A549 (cell line): ENCODE measurements at regions not wholly inside any gene's neighbourhood (a gene's known extent, or its start where the extent isn't known, plus 50 kb on each side); places are given as distances from the start of the nearest gene placed in this dataset.

Experiments
- ATAC-seq, 2 experiments: fragments of 200-7000 bp in 1 of 2; fragments of >200 bp in 1 of 2; cut with Nextera tagmentation in 1 of 2; cut with Tn5 transposase in 1 of 2; 3 replicates each; pipeline versions ENCODE4 v1.8.0 to v1.9.1; 2018 to 2020; ENCODE audit warnings: mild to moderate bottlenecking in 1 of 2, moderate library complexity in 1 of 2
- CTCF ChIA-PET: fragments of 300-600 bp; sonication (Branson Sonifier 250); formaldehyde crosslinking; extraction: SDS; loops from one replicate; lab custom pipeline; 2021; ENCODE audit warnings: antibody characterized with exemption, inconsistent platforms; lab: Yijun Ruan, JAX
- POLR2A ChIA-PET: fragments of 350-600 bp; formaldehyde crosslinking; extraction: SDS; loops from one replicate; lab custom pipeline; 2021; ENCODE audit warnings: antibody characterized with exemption, inconsistent platforms; lab: Yijun Ruan, JAX
- DNase-seq, 2 experiments: peaks; one replicate each; pipeline versions ENCODE4 v3.0.0 to v3.0.0-alpha.2; 2011 to 2016; ENCODE audit warnings: low read depth in 1 of 2, low spot score in 1 of 2
- FAIRE-seq: peaks from 2 replicates; lab custom pipeline; 2011; peaks lifted over from hg19 to GRCh38; lab: Jason Lieb, UNC
- H3K27ac ChIP-seq, 2 experiments: fragments of >200 bp; sonication (Bioruptor Twin); formaldehyde crosslinking; 3 replicates each; pipeline ENCODE4 v1.5.1; 2016 to 2017
- H3K4me1 ChIP-seq: fragments of >200 bp; sonication (Bioruptor Twin); formaldehyde crosslinking; 3 replicates; pipeline ENCODE4 v1.6.1; 2016
- H3K4me2 ChIP-seq: fragments of >200 bp; sonication (Bioruptor Twin); formaldehyde crosslinking; 3 replicates; pipeline ENCODE4 v1.6.1; 2016
- H3K4me3 ChIP-seq: fragments of >200 bp; sonication (Bioruptor Twin); formaldehyde crosslinking; 3 replicates; pipeline ENCODE4 v1.5.1; 2016
- H3K9me3 ChIP-seq: fragments of >200 bp; sonication (Bioruptor Twin); formaldehyde crosslinking; 3 replicates; pipeline ENCODE4 v1.6.1; 2016
- BHLHE40 ChIP-seq: IDR thresholded peaks from 2 replicates; pipeline ENCODE4 v1.6.1; 2012; ENCODE audit warnings: low read depth, low read length, inconsistent platforms
- CBX2 ChIP-seq: fragments of 200-600 bp; sonication (generic); IDR thresholded peaks from 2 replicates; pipeline ENCODE4 v1.6.1; 2016; ENCODE audit warnings: low read depth, mild to moderate bottlenecking, borderline replicate concordance
- CBX8 ChIP-seq: fragments of 200-600 bp; sonication (generic); IDR thresholded peaks from 2 replicates; pipeline ENCODE4 v1.6.1; 2016
- CHD4 ChIP-seq: fragments of 200-600 bp; sonication (generic); IDR thresholded peaks from 2 replicates; pipeline ENCODE4 v1.6.1; 2016; ENCODE audit warnings: antibody characterized with exemption, mild to moderate bottlenecking, borderline replicate concordance
- EHF ChIP-seq: fragments of 250-450 bp; sonication (Bioruptor Pico); IDR thresholded peaks from 2 replicates; pipeline ENCODE4 v1.5.0; 2020; ENCODE audit warnings: mild to moderate bottlenecking
- EP300 ChIP-seq, 2 experiments: fragments of >200 bp; sonication (Bioruptor Twin); formaldehyde crosslinking; IDR thresholded peaks; 2 replicates in 1 of 2; 3 replicates in 1 of 2; pipeline ENCODE4 v1.6.1; 2016 to 2017
- FOSB ChIP-seq: fragments of 250-450 bp; sonication (Bioruptor Pico); IDR thresholded peaks from 2 replicates; pipeline ENCODE4 v1.5.0; 2020; ENCODE audit warnings: mild to moderate bottlenecking, moderate library complexity
- FOSL2 ChIP-seq, 2 experiments: fragments of 450-650 bp in 1 of 2; fragments of >200 bp in 1 of 2; sonication (Bioruptor Twin) in 1 of 2; formaldehyde crosslinking; IDR thresholded peaks; 2 replicates each; pipeline versions ENCODE4 v1.5.0 to v1.6.1; 2016 to 2020; ENCODE audit warnings: mild to moderate bottlenecking in 1 of 2, moderate library complexity in 1 of 2
- FOXS1 ChIP-seq: fragments of 250-450 bp; sonication (Bioruptor Pico); IDR thresholded peaks from 2 replicates; pipeline ENCODE4 v1.5.0; 2020; ENCODE audit warnings: mild to moderate bottlenecking, moderate library complexity
- GATA3 ChIP-seq: IDR thresholded peaks from 2 replicates; pipeline ENCODE4 v1.6.1; 2012; ENCODE audit warnings: borderline replicate concordance
- HOXB5 ChIP-seq: fragments of 250-450 bp; sonication (Bioruptor Pico); IDR thresholded peaks from 2 replicates; pipeline ENCODE4 v1.5.0; 2020; ENCODE audit warnings: mild to moderate bottlenecking, moderate library complexity
- JUN ChIP-seq, 2 experiments: fragments of >200 bp; sonication (Bioruptor Twin); formaldehyde crosslinking; IDR thresholded peaks; 2 replicates in 1 of 2; 3 replicates in 1 of 2; pipeline ENCODE4 v1.6.1; 2016 to 2017
- KDM1A ChIP-seq: fragments of 200-600 bp; sonication (generic); IDR thresholded peaks from 2 replicates; pipeline ENCODE4 v1.6.1; 2016; ENCODE audit warnings: low read depth, mild to moderate bottlenecking
- KDM5A ChIP-seq: fragments of 200-600 bp; sonication (generic); IDR thresholded peaks from 2 replicates; pipeline ENCODE4 v1.6.1; 2016; ENCODE audit warnings: antibody characterized with exemption, mild to moderate bottlenecking
- NPAS2 ChIP-seq: fragments of 250-450 bp; sonication (Bioruptor Pico); IDR thresholded peaks from 2 replicates; pipeline ENCODE4 v1.8.0; 2022; ENCODE audit warnings: mild to moderate bottlenecking, moderate library complexity, borderline replicate concordance
- POLR2A ChIP-seq: IDR thresholded peaks from 2 replicates; pipeline ENCODE4 v1.6.1; 2012; ENCODE audit warnings: mild to moderate bottlenecking, low read length
- POLR2AphosphoS2 ChIP-seq: conservative IDR thresholded peaks from 2 replicates; pipeline ENCODE4 v1.6.1; 2012; ENCODE audit warnings: low read length, improper control_type of control experiment, inconsistent platforms
- RARB ChIP-seq: fragments of 250-450 bp; sonication (Bioruptor Pico); IDR thresholded peaks from 2 replicates; pipeline ENCODE4 v1.8.0; 2021; ENCODE audit warnings: mild to moderate bottlenecking, moderate library complexity
- SREBF2 ChIP-seq: fragments of 450-650 bp; IDR thresholded peaks from 2 replicates; pipeline ENCODE4 v1.6.1; 2014; ENCODE audit warnings: mild to moderate bottlenecking, moderate library complexity
- TFCP2L1 ChIP-seq: fragments of 250-450 bp; sonication (Bioruptor Pico); IDR thresholded peaks from 2 replicates; pipeline ENCODE4 v1.5.0; 2021; ENCODE audit warnings: mild to moderate bottlenecking
- TP53 ChIP-seq: fragments of 250-450 bp; sonication (Bioruptor Pico); IDR thresholded peaks from 2 replicates; pipeline ENCODE4 v1.5.0; 2021; ENCODE audit warnings: mild to moderate bottlenecking, moderate library complexity
- ZC3H11A ChIP-seq: fragments of 450-650 bp; IDR thresholded peaks from 2 replicates; pipeline ENCODE4 v1.6.1; 2014; ENCODE audit warnings: antibody characterized with exemption, mild to moderate bottlenecking
- ZFP36 ChIP-seq: fragments of 450-650 bp; IDR thresholded peaks from 2 replicates; pipeline ENCODE4 v1.6.1; 2014; ENCODE audit warnings: borderline replicate concordance; ENCODE audit not compliant: partially characterized antibody
- WGBS: methylation state at CpG from one replicate; pipeline ENCODE4 v1.1.6; 2017; ENCODE audit errors: missing lambda C conversion rate; 5-methylcytosine and 5-hydroxymethylcytosine counted together
- TF ChIP-seq, protein P1 (sequence below): fragments of >200 bp; sonication (Bioruptor Twin); formaldehyde crosslinking; IDR thresholded peaks from 2 replicates; pipeline ENCODE4 v1.6.1; 2016
- TF ChIP-seq, protein P2 (sequence below): IDR thresholded peaks from 2 replicates; pipeline ENCODE4 v1.6.1; 2012; ENCODE audit warnings: low read depth, borderline replicate concordance
- TF ChIP-seq, protein P3 (sequence below): fragments of >200 bp; sonication (Bioruptor Twin); formaldehyde crosslinking; IDR thresholded peaks from 3 replicates; pipeline ENCODE4 v1.5.1; 2016
- TF ChIP-seq, protein P4 (sequence below): fragments of 250-450 bp; sonication (Bioruptor Pico); IDR thresholded peaks from 2 replicates; pipeline ENCODE4 v1.5.0; 2020; ENCODE audit warnings: low read depth, mild to moderate bottlenecking, moderate library complexity
- TF ChIP-seq, protein P5 (sequence below): fragments of >200 bp; sonication (Bioruptor Twin); formaldehyde crosslinking; IDR thresholded peaks from 3 replicates; pipeline ENCODE4 v1.6.1; 2016
- TF ChIP-seq, protein P6 (sequence below): fragments of 150-350 bp; IDR thresholded peaks from 2 replicates; pipeline ENCODE4 v1.6.1; 2014; ENCODE audit warnings: low read depth, mild to moderate bottlenecking, low read length
- TF ChIP-seq, protein P7 (sequence below): fragments of 200-600 bp; sonication (generic); IDR thresholded peaks from 2 replicates; pipeline ENCODE4 v1.6.1; 2016; ENCODE audit warnings: antibody characterized with exemption, mild to moderate bottlenecking, moderate library complexity

DNA sequence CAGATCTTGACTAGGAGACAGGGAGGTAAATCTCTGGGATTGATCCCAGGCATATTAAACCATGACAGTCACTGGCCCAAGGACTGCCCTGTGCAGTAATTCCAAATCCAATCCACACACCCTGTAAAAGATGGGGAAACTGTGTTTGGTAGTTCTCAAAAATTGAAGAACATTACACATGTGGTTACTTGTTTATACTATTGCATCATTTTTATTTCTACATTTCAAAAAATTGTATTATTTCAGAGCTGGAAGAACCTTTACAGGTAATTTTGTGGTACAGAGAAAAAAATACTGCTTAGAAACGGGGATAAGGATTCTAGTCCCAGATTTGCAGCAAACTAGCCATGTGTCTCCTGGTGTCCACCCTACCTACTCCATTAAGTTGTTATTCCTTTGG is 400.5 kb downstream of the LRIG3 start:
- no peak overlapping the region for H3K4me3 ChIP-seq
- H3K9me3 ChIP-seq = peaks cover 24% of the 10 kb centered on the region
- POLR2A ChIA-PET = no interaction called here
- H3K4me1 ChIP-seq = peaks cover 4% of the 10 kb centered on the region; the same call in 1 of the 3 replicates
- DNase-seq (no peak), FAIRE-seq (no peak), ATAC-seq (no peak)
- CTCF ChIA-PET = no interaction called here
- no peak overlapping the region for H3K27ac ChIP-seq
- TF ChIP-seq FOSB = no peak
- TF ChIP-seq SREBF2 = no peak
- TF ChIP-seq POLR2A = no peak
- TF ChIP-seq EHF = no peak
- TF ChIP-seq ZFP36 = no peak
- TF ChIP-seq KDM1A = no peak
- TF ChIP-seq, protein P1, sequence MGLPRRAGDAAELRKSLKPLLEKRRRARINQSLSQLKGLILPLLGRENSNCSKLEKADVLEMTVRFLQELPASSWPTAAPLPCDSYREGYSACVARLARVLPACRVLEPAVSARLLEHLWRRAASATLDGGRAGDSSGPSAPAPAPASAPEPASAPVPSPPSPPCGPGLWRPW = no peak
- TF ChIP-seq TP53 = no peak
- no peak for TF ChIP-seq BHLHE40
- TF ChIP-seq JUN (IDR thresholded peaks at IDR 0.05) = no peak
- TF ChIP-seq RARB = no peak
- no peak for TF ChIP-seq KDM5A
- no peak for TF ChIP-seq TFCP2L1 (CRISPR knock-in tag)
- TF ChIP-seq GATA3 = no peak
- TF ChIP-seq, protein P2, sequence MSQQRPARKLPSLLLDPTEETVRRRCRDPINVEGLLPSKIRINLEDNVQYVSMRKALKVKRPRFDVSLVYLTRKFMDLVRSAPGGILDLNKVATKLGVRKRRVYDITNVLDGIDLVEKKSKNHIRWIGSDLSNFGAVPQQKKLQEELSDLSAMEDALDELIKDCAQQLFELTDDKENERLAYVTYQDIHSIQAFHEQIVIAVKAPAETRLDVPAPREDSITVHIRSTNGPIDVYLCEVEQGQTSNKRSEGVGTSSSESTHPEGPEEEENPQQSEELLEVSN = no peak
- no peak for TF ChIP-seq NPAS2
- no peak for TF ChIP-seq FOSL2 (IDR thresholded peaks at IDR 0.05)
- TF ChIP-seq FOSL2 (CRISPR knock-in tag; IDR thresholded peaks at IDR 0.05) = no peak
- TF ChIP-seq FOXS1 = no peak
- TF ChIP-seq POLR2AphosphoS2 = no peak
- TF ChIP-seq, protein P3, sequence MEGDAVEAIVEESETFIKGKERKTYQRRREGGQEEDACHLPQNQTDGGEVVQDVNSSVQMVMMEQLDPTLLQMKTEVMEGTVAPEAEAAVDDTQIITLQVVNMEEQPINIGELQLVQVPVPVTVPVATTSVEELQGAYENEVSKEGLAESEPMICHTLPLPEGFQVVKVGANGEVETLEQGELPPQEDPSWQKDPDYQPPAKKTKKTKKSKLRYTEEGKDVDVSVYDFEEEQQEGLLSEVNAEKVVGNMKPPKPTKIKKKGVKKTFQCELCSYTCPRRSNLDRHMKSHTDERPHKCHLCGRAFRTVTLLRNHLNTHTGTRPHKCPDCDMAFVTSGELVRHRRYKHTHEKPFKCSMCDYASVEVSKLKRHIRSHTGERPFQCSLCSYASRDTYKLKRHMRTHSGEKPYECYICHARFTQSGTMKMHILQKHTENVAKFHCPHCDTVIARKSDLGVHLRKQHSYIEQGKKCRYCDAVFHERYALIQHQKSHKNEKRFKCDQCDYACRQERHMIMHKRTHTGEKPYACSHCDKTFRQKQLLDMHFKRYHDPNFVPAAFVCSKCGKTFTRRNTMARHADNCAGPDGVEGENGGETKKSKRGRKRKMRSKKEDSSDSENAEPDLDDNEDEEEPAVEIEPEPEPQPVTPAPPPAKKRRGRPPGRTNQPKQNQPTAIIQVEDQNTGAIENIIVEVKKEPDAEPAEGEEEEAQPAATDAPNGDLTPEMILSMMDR = no peak
- WGBS = 51% methylated on average over 1 of the region's 1 CpG
- no peak overlapping the region for H3K4me2 ChIP-seq

DNA sequence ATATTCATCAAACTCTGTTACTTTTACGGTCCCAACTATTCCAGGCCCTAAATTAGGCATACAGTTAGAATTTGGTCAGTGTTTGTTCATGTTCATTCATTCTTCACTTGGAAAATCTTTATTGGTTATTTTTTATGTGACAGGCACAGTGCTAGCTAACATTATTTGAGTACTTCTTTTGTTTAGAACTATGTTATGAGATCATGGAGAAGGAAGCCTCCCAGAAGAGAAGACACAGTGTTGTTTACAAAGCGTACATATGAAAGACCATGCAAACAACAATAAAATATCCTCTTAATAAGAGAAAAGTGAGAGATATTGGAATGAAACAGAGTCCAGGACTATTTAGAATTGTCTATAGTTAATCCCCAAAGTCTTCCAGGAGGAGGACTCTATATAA is 399.2 kb downstream of the LRIG3 start:
- H3K4me3 ChIP-seq = no peak overlapping the region
- ChIA-PET CTCF (no interaction called here), POLR2A (no interaction called here)
- DNase-seq = no peak
- 79% methylated on average over 2 of the region's 2 CpGs for WGBS
- peaks cover 4% of the 10 kb centered on the region; the same call in 1 of the 3 replicates for H3K4me1 ChIP-seq
- no peak overlapping the region; a peak in 1 of 6 replicates for H3K27ac ChIP-seq
- no peak overlapping the region for H3K4me2 ChIP-seq
- FAIRE-seq = no peak
- ATAC-seq = no peak
- peaks cover 24% of the 10 kb centered on the region for H3K9me3 ChIP-seq
- TF ChIP-seq, protein P1 = no peak
- TF ChIP-seq TP53 (no peak), ZFP36 (no peak), CBX8 (no peak), EP300 (IDR thresholded peaks at IDR 0.05) (no peak), ZC3H11A (no peak), BHLHE40 (no peak), CHD4 (no peak), TFCP2L1 (CRISPR knock-in tag) (no peak), FOXS1 (no peak), NPAS2 (no peak), CBX2 (no peak), HOXB5 (CRISPR knock-in tag) (no peak)
- TF ChIP-seq, protein P4, sequence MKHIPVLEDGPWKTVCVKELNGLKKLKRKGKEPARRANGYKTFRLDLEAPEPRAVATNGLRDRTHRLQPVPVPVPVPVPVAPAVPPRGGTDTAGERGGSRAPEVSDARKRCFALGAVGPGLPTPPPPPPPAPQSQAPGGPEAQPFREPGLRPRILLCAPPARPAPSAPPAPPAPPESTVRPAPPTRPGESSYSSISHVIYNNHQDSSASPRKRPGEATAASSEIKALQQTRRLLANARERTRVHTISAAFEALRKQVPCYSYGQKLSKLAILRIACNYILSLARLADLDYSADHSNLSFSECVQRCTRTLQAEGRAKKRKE (CRISPR knock-in tag) = no peak
- TF ChIP-seq, protein P5, sequence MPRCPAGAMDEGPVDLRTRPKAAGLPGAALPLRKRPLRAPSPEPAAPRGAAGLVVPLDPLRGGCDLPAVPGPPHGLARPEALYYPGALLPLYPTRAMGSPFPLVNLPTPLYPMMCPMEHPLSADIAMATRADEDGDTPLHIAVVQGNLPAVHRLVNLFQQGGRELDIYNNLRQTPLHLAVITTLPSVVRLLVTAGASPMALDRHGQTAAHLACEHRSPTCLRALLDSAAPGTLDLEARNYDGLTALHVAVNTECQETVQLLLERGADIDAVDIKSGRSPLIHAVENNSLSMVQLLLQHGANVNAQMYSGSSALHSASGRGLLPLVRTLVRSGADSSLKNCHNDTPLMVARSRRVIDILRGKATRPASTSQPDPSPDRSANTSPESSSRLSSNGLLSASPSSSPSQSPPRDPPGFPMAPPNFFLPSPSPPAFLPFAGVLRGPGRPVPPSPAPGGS = no peak
- TF ChIP-seq, protein P6, sequence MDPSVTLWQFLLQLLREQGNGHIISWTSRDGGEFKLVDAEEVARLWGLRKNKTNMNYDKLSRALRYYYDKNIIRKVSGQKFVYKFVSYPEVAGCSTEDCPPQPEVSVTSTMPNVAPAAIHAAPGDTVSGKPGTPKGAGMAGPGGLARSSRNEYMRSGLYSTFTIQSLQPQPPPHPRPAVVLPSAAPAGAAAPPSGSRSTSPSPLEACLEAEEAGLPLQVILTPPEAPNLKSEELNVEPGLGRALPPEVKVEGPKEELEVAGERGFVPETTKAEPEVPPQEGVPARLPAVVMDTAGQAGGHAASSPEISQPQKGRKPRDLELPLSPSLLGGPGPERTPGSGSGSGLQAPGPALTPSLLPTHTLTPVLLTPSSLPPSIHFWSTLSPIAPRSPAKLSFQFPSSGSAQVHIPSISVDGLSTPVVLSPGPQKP = no peak
- TF ChIP-seq, protein P7, sequence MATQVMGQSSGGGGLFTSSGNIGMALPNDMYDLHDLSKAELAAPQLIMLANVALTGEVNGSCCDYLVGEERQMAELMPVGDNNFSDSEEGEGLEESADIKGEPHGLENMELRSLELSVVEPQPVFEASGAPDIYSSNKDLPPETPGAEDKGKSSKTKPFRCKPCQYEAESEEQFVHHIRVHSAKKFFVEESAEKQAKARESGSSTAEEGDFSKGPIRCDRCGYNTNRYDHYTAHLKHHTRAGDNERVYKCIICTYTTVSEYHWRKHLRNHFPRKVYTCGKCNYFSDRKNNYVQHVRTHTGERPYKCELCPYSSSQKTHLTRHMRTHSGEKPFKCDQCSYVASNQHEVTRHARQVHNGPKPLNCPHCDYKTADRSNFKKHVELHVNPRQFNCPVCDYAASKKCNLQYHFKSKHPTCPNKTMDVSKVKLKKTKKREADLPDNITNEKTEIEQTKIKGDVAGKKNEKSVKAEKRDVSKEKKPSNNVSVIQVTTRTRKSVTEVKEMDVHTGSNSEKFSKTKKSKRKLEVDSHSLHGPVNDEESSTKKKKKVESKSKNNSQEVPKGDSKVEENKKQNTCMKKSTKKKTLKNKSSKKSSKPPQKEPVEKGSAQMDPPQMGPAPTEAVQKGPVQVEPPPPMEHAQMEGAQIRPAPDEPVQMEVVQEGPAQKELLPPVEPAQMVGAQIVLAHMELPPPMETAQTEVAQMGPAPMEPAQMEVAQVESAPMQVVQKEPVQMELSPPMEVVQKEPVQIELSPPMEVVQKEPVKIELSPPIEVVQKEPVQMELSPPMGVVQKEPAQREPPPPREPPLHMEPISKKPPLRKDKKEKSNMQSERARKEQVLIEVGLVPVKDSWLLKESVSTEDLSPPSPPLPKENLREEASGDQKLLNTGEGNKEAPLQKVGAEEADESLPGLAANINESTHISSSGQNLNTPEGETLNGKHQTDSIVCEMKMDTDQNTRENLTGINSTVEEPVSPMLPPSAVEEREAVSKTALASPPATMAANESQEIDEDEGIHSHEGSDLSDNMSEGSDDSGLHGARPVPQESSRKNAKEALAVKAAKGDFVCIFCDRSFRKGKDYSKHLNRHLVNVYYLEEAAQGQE = no peak
